Left renal pelvis (tissue), 4 donors: ENCODE measurements at regions not wholly inside any gene's neighbourhood (a gene's known extent, or its start where the extent isn't known, plus 50 kb on each side); places are given as distances from the start of the nearest gene placed in this dataset.
"Not testable (repeated sequence)": the region's sequence is repeated elsewhere in the genome, so short reads cannot be mapped to it uniquely, and the experiment has no call there.

ENCODE experiments used
- DNase-seq, 4 donors: peaks; one replicate each; pipeline ENCODE4 v3.0.0-alpha.2; 2013; ENCODE audit warnings: low read depth in 4 of 4, low spot score in 3 of 4

GRCh38 chrX:15127010-15127409, 142.9 kb downstream of the ASB9 start:
- no peak for DNase-seq

- no peak for DNase-seq
Observed at GRCh38 chrX:15116900-15117299, 153.0 kb downstream of the ASB9 start.

- DNase-seq, result no peak
Observed at GRCh38 chrX:15114743-15115566, 154.9 kb downstream of the ASB9 start.

GRCh38 chrX:15107367-15107988, 162.4 kb downstream of the ASB9 start:
- DNase-seq, result no peak

GRCh38 chrX:15098505-15098904, 171.4 kb downstream of the ASB9 start:
- no peak for DNase-seq

- no peak for DNase-seq
Observed at GRCh38 chrX:15087747-15088146, 182.1 kb downstream of the ASB9 start.

GRCh38 chrX:15073313-15073712, 196.6 kb downstream of the ASB9 start:
- DNase-seq, result no peak

- DNase-seq, result no peak
Observed at GRCh38 chrX:15072880-15073279, 197.0 kb downstream of the ASB9 start.

- no peak for DNase-seq
Observed at GRCh38 chrX:15072259-15072658, 197.6 kb downstream of the ASB9 start.

- DNase-seq, result no peak
Observed at GRCh38 chrX:15059474-15059873, 186.3 kb downstream of the MOSPD2 start.

- DNase-seq, result no peak
Observed at GRCh38 chrX:15056044-15056443, 182.8 kb downstream of the MOSPD2 start.

GRCh38 chrX:15055146-15055930, 182.1 kb downstream of the MOSPD2 start:
- no peak for DNase-seq

GRCh38 chrX:15050395-15050794, 177.2 kb downstream of the MOSPD2 start:
- DNase-seq, result no peak

GRCh38 chrX:15043538-15043937, 170.3 kb downstream of the MOSPD2 start:
- no peak for DNase-seq

- DNase-seq, result no peak
Observed at GRCh38 chrX:15033917-15034316, 160.7 kb downstream of the MOSPD2 start.

GRCh38 chrX:15017491-15017890, 144.3 kb downstream of the MOSPD2 start:
- DNase-seq, result no peak

GRCh38 chrX:15016051-15016450, 142.8 kb downstream of the MOSPD2 start:
- DNase-seq, result no peak

GRCh38 chrX:15014281-15014680, 141.1 kb downstream of the MOSPD2 start:
- no peak for DNase-seq

GRCh38 chrX:15013461-15013860, 140.2 kb downstream of the MOSPD2 start:
- DNase-seq, result no peak

GRCh38 chrX:14997271-14997670, 124.0 kb downstream of the MOSPD2 start:
- DNase-seq, result no peak

GRCh38 chrX:14984425-14984824, 111.2 kb downstream of the MOSPD2 start:
- DNase-seq, result not testable (repeated sequence)
